Neural crest cell (in vitro differentiated cells): ENCODE measurements at regions not wholly inside any gene's neighbourhood (a gene's known extent, or its start where the extent isn't known, plus 50 kb on each side); places are given as distances from the start of the nearest gene placed in this dataset.

ENCODE experiments used
- DNase-seq: peaks from one replicate; pipeline ENCODE4 v3.0.0; 2021; ENCODE audit warnings: low read depth, mixed read lengths, low spot score
- H3K27ac Mint-ChIP-seq: one replicate; pipeline ENCODE4 v1.8.0; 2021; ENCODE audit warnings: mild to moderate bottlenecking, mixed read lengths; ENCODE audit not compliant: unreplicated experiment
- H3K27me3 Mint-ChIP-seq: 2 replicates; pipeline ENCODE4 v1.8.0; 2021; ENCODE audit warnings: low read depth, mild to moderate bottlenecking, mixed read lengths
- H3K36me3 Mint-ChIP-seq: 2 replicates; pipeline ENCODE4 v1.8.0; 2021; ENCODE audit warnings: low read depth, mild to moderate bottlenecking, mixed read lengths
- H3K4me1 Mint-ChIP-seq: 2 replicates; pipeline ENCODE4 v1.8.0; 2021; ENCODE audit warnings: mixed read lengths
- H3K4me3 Mint-ChIP-seq: one replicate; pipeline ENCODE4 v1.8.0; 2021; ENCODE audit warnings: mild to moderate bottlenecking, mixed read lengths
- H3K9me3 Mint-ChIP-seq: 2 replicates; pipeline ENCODE4 v1.8.0; 2021; ENCODE audit warnings: mixed read lengths
- CTCF ChIP-seq: fragments of 200-600 bp; sonication (generic); conservative IDR thresholded peaks from 2 replicates; pipeline ENCODE4 v1.5.0; 2021; ENCODE audit warnings: antibody characterized with exemption, mild to moderate bottlenecking

- DNase-seq = no peak
- TF ChIP-seq CTCF = no peak
- Mint-ChIP-seq H3K27ac (no peak overlapping the region), H3K4me1 (no peaks in the 10 kb centered on the region), H3K9me3 (no peaks in the 10 kb centered on the region), H3K36me3 (no peaks in the 10 kb centered on the region), H3K4me3 (no peak overlapping the region), H3K27me3 (no peaks in the 10 kb centered on the region)
Observed at GRCh38 chr2:193847991-193848390, 1653.3 kb upstream of the TMEFF2 start.

GRCh38 chr2:193847130-193847529, 1652.4 kb upstream of the TMEFF2 start:
- H3K27ac Mint-ChIP-seq = no peak overlapping the region
- H3K27me3 Mint-ChIP-seq = no peaks in the 10 kb centered on the region
- no peaks in the 10 kb centered on the region for H3K9me3 Mint-ChIP-seq
- no peak overlapping the region for H3K4me3 Mint-ChIP-seq
- H3K4me1 Mint-ChIP-seq = no peaks in the 10 kb centered on the region
- no peak for DNase-seq
- TF ChIP-seq CTCF = no peak
- H3K36me3 Mint-ChIP-seq = no peaks in the 10 kb centered on the region

- no peaks in the 10 kb centered on the region for H3K4me1 Mint-ChIP-seq
- H3K4me3 Mint-ChIP-seq = no peak overlapping the region
- no peaks in the 10 kb centered on the region for H3K36me3 Mint-ChIP-seq
- no peak for TF ChIP-seq CTCF
- no peaks in the 10 kb centered on the region for H3K9me3 Mint-ChIP-seq
- no peaks in the 10 kb centered on the region for H3K27me3 Mint-ChIP-seq
- no peak overlapping the region for H3K27ac Mint-ChIP-seq
- DNase-seq = no peak
Observed at GRCh38 chr2:193845604-193846003, 1650.9 kb upstream of the TMEFF2 start.

GRCh38 chr2:193843675-193844074, 1648.9 kb upstream of the TMEFF2 start:
- no peak for TF ChIP-seq CTCF
- H3K27me3 Mint-ChIP-seq = no peaks in the 10 kb centered on the region
- no peaks in the 10 kb centered on the region for H3K4me1 Mint-ChIP-seq
- H3K9me3 Mint-ChIP-seq = no peaks in the 10 kb centered on the region
- H3K4me3 Mint-ChIP-seq = no peak overlapping the region
- no peak overlapping the region for H3K27ac Mint-ChIP-seq
- H3K36me3 Mint-ChIP-seq = no peaks in the 10 kb centered on the region
- no peak for DNase-seq

GRCh38 chr2:193841384-193842150, 1646.8 kb upstream of the TMEFF2 start:
- Mint-ChIP-seq H3K4me3 (no peak overlapping the region), H3K27me3 (no peaks in the 10 kb centered on the region), H3K36me3 (no peaks in the 10 kb centered on the region), H3K4me1 (no peaks in the 10 kb centered on the region), H3K27ac (no peak overlapping the region), H3K9me3 (no peaks in the 10 kb centered on the region)
- DNase-seq = no peak
- TF ChIP-seq CTCF = no peak
